GF-D8 (cell line): ENCODE measurements at regions not wholly inside any gene's neighbourhood (a gene's known extent, or its start where the extent isn't known, plus 50 kb on each side); places are given as distances from the start of the nearest gene placed in this dataset.

Source experiments
- DNase-seq: peaks from one replicate; lab custom pipeline; 2025; lab: John Stamatoyannopoulos, UW

GRCh38 chr17:34711646-34712045 lies 132.3 kb downstream of the TMEM132E start:
- DNase-seq: no peak

- no peak for DNase-seq
These were observed 130.8 kb downstream of the TMEM132E start for GRCh38 chr17:34710226-34710625.

- DNase-seq: no peak
These were observed 129.9 kb downstream of the TMEM132E start for GRCh38 chr17:34709158-34709754.

GRCh38 chr17:34706029-34706428 lies 126.6 kb downstream of the TMEM132E start:
- no peak for DNase-seq

- DNase-seq: no peak
These were observed 124.2 kb downstream of the TMEM132E start for GRCh38 chr17:34703533-34703932.

GRCh38 chr17:34699181-34699580 lies 119.8 kb downstream of the TMEM132E start:
- DNase-seq: no peak

- DNase-seq: no peak
These were observed 113.5 kb downstream of the TMEM132E start for GRCh38 chr17:34692920-34693319.
